SK-N-SH treated with all-trans-retinoic acid at 6 μM for 48 hours (cell line): ENCODE measurements at regions not wholly inside any gene's neighbourhood (a gene's known extent, or its start where the extent isn't known, plus 50 kb on each side); places are given as distances from the start of the nearest gene placed in this dataset.

Source experiments
- ATAC-seq: fragments of 200-7000 bp; cut with Tn5 transposase; 3 replicates; pipeline ENCODE4 v1.9.1; 2020; ENCODE audit warnings: mild to moderate bottlenecking, moderate library complexity
- ARNTL ChIP-seq: fragments of 450-650 bp; formaldehyde crosslinking; IDR thresholded peaks from 2 replicates; pipeline ENCODE4 v1.5.0; 2020; ENCODE audit warnings: low read depth, mild to moderate bottlenecking, moderate library complexity, borderline replicate concordance
- BACH2 ChIP-seq: fragments of 250-450 bp; sonication (Bioruptor Pico); IDR thresholded peaks from 2 replicates; pipeline ENCODE4 v1.9.0; 2021; ENCODE audit warnings: mild to moderate bottlenecking, borderline replicate concordance
- CSDC2 ChIP-seq: fragments of 250-450 bp; sonication (Bioruptor Pico); IDR thresholded peaks from 2 replicates; pipeline ENCODE4 v1.5.0; 2020; ENCODE audit warnings: mild to moderate bottlenecking, moderate library complexity
- ESRRG ChIP-seq: fragments of 250-450 bp; sonication (Bioruptor Pico); IDR thresholded peaks from 2 replicates; pipeline ENCODE4 v1.6.1; 2021; ENCODE audit warnings: mild to moderate bottlenecking
- GLIS3 ChIP-seq: fragments of 250-450 bp; sonication (Bioruptor Pico); IDR thresholded peaks from 2 replicates; pipeline ENCODE4 v1.5.0; 2020; ENCODE audit warnings: mild to moderate bottlenecking, moderate library complexity
- ISL1 ChIP-seq: fragments of 250-450 bp; sonication (Bioruptor Pico); IDR thresholded peaks from 2 replicates; pipeline ENCODE4 v2.1.2; 2022; ENCODE audit warnings: mild to moderate bottlenecking, moderate library complexity
- OSR1 ChIP-seq: fragments of 250-450 bp; sonication (Bioruptor Pico); IDR thresholded peaks from 2 replicates; pipeline ENCODE4 v1.8.0; 2022; ENCODE audit warnings: moderate library complexity, mild to moderate bottlenecking, inconsistent platforms
- PPARA ChIP-seq: fragments of 250-450 bp; sonication (Bioruptor Pico); IDR thresholded peaks from 2 replicates; pipeline ENCODE4 v1.5.0; 2020; ENCODE audit warnings: mild to moderate bottlenecking, borderline replicate concordance
- RARB ChIP-seq: fragments of 250-450 bp; sonication (Bioruptor Pico); IDR thresholded peaks from 2 replicates; pipeline ENCODE4 v1.8.0; 2021; ENCODE audit warnings: mild to moderate bottlenecking, moderate library complexity
- SNAI2 ChIP-seq: fragments of 250-450 bp; sonication (Bioruptor Pico); IDR thresholded peaks from 2 replicates; pipeline ENCODE4 v1.5.0; 2020; ENCODE audit warnings: mild to moderate bottlenecking, moderate library complexity
- TOX ChIP-seq: fragments of 250-450 bp; sonication (Bioruptor Pico); IDR thresholded peaks from 2 replicates; pipeline ENCODE4 v1.8.0; 2021; ENCODE audit warnings: mild to moderate bottlenecking, moderate library complexity, borderline replicate concordance
- ZC3H10 ChIP-seq: fragments of 250-450 bp; sonication (Bioruptor Pico); IDR thresholded peaks from 2 replicates; pipeline ENCODE4 v1.5.1; 2021; ENCODE audit warnings: mild to moderate bottlenecking, moderate library complexity
- ZFP30 ChIP-seq: fragments of 450-650 bp; formaldehyde crosslinking; IDR thresholded peaks from 2 replicates; pipeline ENCODE4 v1.5.0; 2022; ENCODE audit warnings: mild to moderate bottlenecking, moderate library complexity
- ZNF70 ChIP-seq: fragments of 450-650 bp; formaldehyde crosslinking; IDR thresholded peaks from 2 replicates; pipeline ENCODE4 v1.5.0; 2020; ENCODE audit warnings: mild to moderate bottlenecking, moderate library complexity
- ZNF8 ChIP-seq: fragments of 450-650 bp; formaldehyde crosslinking; IDR thresholded peaks from 2 replicates; pipeline ENCODE4 v1.5.0; 2020; ENCODE audit warnings: mild to moderate bottlenecking, moderate library complexity
- TF ChIP-seq, protein P1 (sequence below): fragments of 250-450 bp; sonication (Bioruptor Pico); IDR thresholded peaks from 2 replicates; pipeline ENCODE4 v1.8.0; 2020; ENCODE audit warnings: mild to moderate bottlenecking, moderate library complexity, borderline replicate concordance
- TF ChIP-seq, protein P2 (sequence below): fragments of 250-450 bp; sonication (Bioruptor Pico); IDR thresholded peaks from 2 replicates; pipeline ENCODE4 v1.5.1; 2021; ENCODE audit warnings: mild to moderate bottlenecking, moderate library complexity
- TF ChIP-seq, protein P3 (sequence below): fragments of 250-450 bp; sonication (Bioruptor Pico); IDR thresholded peaks from 2 replicates; pipeline ENCODE4 v1.5.0; 2020; ENCODE audit warnings: mild to moderate bottlenecking, moderate library complexity
- TF ChIP-seq, protein P4 (sequence below): fragments of 250-450 bp; sonication (Bioruptor Pico); IDR thresholded peaks from 2 replicates; pipeline ENCODE4 v1.5.1; 2020; ENCODE audit warnings: low read depth, mild to moderate bottlenecking, moderate library complexity

DNA sequence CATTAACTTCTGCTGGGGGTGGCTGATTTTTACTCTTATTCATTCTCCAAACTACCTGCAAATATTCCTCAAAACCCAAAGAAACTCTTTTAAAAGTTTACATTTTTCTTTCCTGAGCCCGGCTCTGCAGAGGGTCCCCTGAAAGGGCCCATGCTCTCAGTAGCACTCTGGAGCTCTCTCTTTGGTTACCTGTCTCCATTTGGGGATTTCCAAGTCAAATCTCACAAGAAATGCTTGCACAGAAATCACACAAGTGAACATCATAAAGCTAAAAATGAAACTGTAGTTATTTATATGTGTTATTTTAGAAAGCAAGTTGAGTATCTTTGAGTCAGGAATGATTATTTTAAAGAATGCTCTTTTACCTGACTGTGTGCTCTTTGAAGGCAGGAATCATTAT is 174.5 kb upstream of the PLXNA2 start:
- no peak for ATAC-seq
- no peak for TF ChIP-seq ESRRG (CRISPR knock-in tag)
- no peak for TF ChIP-seq ZFP30
- no peak for TF ChIP-seq BACH2 (CRISPR knock-in tag)
- TF ChIP-seq RARB (CRISPR knock-in tag): no peak
- TF ChIP-seq, protein P1, sequence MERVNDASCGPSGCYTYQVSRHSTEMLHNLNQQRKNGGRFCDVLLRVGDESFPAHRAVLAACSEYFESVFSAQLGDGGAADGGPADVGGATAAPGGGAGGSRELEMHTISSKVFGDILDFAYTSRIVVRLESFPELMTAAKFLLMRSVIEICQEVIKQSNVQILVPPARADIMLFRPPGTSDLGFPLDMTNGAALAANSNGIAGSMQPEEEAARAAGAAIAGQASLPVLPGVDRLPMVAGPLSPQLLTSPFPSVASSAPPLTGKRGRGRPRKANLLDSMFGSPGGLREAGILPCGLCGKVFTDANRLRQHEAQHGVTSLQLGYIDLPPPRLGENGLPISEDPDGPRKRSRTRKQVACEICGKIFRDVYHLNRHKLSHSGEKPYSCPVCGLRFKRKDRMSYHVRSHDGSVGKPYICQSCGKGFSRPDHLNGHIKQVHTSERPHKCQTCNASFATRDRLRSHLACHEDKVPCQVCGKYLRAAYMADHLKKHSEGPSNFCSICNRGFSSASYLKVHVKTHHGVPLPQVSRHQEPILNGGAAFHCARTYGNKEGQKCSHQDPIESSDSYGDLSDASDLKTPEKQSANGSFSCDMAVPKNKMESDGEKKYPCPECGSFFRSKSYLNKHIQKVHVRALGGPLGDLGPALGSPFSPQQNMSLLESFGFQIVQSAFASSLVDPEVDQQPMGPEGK: no peak
- TF ChIP-seq TOX: no peak
- TF ChIP-seq ZC3H10 (CRISPR knock-in tag): no peak
- no peak for TF ChIP-seq PPARA (CRISPR knock-in tag)

DNA sequence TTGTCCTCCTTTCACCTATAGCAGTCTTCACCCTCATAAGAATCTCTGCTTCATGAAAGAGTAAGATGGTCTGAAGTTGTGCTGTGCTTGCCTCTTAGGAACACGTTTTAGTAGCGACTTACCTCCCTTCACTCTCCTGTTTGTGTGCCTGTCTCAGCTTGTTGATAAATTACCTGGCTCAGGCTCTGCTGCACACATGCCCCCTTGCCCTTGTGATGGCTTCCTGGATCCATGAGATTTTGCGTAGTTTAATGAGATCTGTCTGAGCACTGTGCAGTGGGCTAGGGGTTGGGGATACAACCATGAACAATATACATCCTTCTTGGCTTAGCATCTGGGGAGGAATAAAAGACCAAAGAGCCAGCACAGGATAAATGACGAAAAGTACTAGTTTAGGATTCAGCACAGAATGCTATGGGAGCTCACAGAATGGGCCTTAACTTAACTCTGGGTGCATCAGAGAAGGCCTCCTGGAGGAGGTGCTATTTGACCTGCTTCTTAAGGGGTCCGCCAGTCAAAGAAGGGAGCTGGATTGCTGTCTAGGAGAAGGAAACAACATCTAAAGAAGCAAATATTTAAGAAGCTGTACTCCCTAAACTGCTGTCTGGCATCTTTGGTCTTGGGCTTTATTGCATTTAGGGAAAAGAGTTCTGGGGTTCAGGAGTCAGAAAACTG is 175.7 kb upstream of the PLXNA2 start:
- ATAC-seq: no peak

DNA sequence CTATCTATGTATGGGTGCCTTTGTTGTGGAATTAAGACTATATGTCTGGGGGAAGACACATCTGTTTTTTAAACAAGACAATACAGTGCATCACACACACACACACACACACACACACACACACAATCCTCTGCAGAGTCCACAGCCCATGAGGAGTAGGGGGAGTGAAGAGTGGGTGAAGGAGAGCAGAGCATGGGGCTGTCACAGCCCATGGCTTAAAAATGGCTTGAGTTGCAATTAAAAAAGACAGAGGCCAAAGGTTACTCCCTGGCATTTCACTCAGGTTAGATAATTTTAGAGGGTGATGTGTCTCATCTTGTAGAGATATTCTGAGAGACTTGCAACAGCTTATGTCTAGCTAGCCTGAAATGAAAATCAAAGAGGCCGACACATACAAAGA is 176.5 kb upstream of the PLXNA2 start:
- TF ChIP-seq, protein P2, sequence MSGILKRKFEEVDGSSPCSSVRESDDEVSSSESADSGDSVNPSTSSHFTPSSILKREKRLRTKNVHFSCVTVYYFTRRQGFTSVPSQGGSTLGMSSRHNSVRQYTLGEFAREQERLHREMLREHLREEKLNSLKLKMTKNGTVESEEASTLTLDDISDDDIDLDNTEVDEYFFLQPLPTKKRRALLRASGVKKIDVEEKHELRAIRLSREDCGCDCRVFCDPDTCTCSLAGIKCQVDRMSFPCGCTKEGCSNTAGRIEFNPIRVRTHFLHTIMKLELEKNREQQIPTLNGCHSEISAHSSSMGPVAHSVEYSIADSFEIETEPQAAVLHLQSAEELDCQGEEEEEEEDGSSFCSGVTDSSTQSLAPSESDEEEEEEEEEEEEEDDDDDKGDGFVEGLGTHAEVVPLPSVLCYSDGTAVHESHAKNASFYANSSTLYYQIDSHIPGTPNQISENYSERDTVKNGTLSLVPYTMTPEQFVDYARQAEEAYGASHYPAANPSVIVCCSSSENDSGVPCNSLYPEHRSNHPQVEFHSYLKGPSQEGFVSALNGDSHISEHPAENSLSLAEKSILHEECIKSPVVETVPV (CRISPR knock-in tag): no peak
- TF ChIP-seq PPARA (CRISPR knock-in tag): no peak
- no peak for TF ChIP-seq ISL1 (CRISPR knock-in tag)
- no peak for TF ChIP-seq ZNF8
- no peak for TF ChIP-seq ZNF70 (CRISPR knock-in tag)
- no peak for TF ChIP-seq ZC3H10 (CRISPR knock-in tag)
- no peak for TF ChIP-seq ESRRG (CRISPR knock-in tag)
- TF ChIP-seq, all 23 proteins: peak for 0
- ATAC-seq: peak; percentile 74

More for the DNA sequence above, 175.7 kb upstream of the PLXNA2 start:
- TF ChIP-seq, protein P3, sequence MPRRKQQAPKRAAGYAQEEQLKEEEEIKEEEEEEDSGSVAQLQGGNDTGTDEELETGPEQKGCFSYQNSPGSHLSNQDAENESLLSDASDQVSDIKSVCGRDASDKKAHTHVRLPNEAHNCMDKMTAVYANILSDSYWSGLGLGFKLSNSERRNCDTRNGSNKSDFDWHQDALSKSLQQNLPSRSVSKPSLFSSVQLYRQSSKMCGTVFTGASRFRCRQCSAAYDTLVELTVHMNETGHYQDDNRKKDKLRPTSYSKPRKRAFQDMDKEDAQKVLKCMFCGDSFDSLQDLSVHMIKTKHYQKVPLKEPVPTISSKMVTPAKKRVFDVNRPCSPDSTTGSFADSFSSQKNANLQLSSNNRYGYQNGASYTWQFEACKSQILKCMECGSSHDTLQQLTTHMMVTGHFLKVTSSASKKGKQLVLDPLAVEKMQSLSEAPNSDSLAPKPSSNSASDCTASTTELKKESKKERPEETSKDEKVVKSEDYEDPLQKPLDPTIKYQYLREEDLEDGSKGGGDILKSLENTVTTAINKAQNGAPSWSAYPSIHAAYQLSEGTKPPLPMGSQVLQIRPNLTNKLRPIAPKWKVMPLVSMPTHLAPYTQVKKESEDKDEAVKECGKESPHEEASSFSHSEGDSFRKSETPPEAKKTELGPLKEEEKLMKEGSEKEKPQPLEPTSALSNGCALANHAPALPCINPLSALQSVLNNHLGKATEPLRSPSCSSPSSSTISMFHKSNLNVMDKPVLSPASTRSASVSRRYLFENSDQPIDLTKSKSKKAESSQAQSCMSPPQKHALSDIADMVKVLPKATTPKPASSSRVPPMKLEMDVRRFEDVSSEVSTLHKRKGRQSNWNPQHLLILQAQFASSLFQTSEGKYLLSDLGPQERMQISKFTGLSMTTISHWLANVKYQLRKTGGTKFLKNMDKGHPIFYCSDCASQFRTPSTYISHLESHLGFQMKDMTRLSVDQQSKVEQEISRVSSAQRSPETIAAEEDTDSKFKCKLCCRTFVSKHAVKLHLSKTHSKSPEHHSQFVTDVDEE: no peak
- TF ChIP-seq, protein P1: no peak

DNA sequence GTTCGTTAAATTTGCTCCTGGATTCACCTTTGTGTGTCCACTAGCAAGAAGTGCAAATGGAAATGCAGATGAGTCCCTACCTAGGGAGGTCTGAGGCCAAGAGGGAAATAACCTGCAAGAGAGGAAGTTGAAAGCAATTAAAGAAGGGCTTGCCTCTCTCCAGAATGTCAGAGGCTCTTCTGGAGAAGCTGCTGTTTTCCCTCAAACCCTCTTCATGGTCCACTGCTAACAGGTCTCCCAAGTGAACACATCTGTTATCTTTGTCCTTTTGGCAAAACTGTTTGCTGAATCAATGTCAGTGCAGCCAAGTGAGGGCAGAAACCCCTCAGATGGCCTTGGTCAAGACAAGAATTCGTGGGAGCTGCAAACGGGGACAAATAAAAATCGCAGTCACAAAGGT is 177.3 kb upstream of the PLXNA2 start:
- ATAC-seq: no peak
- no peak for TF ChIP-seq OSR1
- TF ChIP-seq TOX: no peak
- TF ChIP-seq, protein P3: no peak
- TF ChIP-seq, protein P2 (CRISPR knock-in tag): no peak
- TF ChIP-seq, protein P4, sequence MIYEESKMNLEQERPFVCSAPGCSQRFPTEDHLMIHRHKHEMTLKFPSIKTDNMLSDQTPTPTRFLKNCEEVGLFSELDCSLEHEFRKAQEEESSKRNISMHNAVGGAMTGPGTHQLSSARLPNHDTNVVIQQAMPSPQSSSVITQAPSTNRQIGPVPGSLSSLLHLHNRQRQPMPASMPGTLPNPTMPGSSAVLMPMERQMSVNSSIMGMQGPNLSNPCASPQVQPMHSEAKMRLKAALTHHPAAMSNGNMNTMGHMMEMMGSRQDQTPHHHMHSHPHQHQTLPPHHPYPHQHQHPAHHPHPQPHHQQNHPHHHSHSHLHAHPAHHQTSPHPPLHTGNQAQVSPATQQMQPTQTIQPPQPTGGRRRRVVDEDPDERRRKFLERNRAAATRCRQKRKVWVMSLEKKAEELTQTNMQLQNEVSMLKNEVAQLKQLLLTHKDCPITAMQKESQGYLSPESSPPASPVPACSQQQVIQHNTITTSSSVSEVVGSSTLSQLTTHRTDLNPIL (CRISPR knock-in tag): no peak
- TF ChIP-seq GLIS3 (CRISPR knock-in tag): no peak
- no peak for TF ChIP-seq ZFP30
- no peak for TF ChIP-seq CSDC2 (CRISPR knock-in tag)
- TF ChIP-seq SNAI2: no peak
- no peak for TF ChIP-seq ISL1 (CRISPR knock-in tag)
- no peak for TF ChIP-seq RARB (CRISPR knock-in tag)
- TF ChIP-seq ZC3H10 (CRISPR knock-in tag): no peak
- TF ChIP-seq ARNTL: no peak
- TF ChIP-seq, protein P1: no peak
- TF ChIP-seq ZNF8: no peak
- TF ChIP-seq, all 23 proteins: peak for 0
